GM23248 (cell line): ENCODE measurements at regions not wholly inside any gene's neighbourhood (a gene's known extent, or its start where the extent isn't known, plus 50 kb on each side); places are given as distances from the start of the nearest gene placed in this dataset.

Experiments used
- EZH2 ChIP-seq: fragments of 200-600 bp; sonication (generic); IDR thresholded peaks from 2 replicates; pipeline ENCODE4 v1.6.1; 2018; ENCODE audit warnings: antibody characterized with exemption, mild to moderate bottlenecking; ENCODE audit not compliant: insufficient read depth, poor library complexity, severe bottlenecking
- EZH2phosphoT487 ChIP-seq: fragments of 200-600 bp; sonication (generic); IDR thresholded peaks from 2 replicates; pipeline ENCODE4 v1.6.1; 2018; ENCODE audit warnings: antibody characterized with exemption, moderate library complexity, mild to moderate bottlenecking, low read depth; ENCODE audit not compliant: insufficient read depth

DNA sequence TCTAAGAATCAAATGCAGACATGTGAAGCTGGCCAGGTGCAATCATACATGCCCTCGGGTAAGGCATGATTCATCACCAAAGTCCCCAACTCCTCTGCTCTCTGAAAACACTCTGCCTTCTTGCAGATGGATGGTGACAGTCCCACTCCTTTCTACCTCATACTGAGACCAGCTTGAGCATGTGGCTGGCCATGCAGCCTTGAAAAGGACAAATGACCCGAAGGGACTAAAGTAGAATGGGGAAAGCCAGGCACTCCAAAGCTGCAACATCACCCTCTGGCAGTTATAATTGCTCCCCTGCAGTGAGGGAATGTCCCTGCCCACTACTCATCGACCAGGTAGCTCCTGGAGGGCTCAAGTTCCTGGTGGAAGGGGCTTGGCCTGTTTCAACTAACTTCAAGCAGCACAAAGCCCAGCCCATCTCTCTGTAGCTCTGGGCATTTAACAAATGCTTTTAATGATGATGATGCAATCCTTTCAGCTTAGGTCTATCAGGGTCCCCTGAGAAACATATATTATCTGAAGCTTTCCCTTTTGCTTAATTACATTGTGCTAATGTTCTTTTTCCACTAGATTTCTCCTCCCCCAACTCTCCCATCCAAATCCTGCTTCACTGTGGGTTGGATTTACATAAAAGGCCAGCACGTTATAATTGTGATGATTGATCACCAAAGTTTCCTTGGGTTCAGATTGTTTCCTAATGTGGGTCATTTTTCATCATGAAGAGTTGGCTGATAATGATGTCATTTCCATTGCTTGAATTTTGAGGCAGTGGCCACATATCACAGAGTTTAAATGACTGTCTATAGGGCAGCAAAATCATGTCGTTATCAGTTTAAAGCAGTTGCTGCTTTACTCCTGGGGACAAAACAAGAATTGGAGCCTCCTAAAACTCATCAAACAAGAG is 436.5 kb upstream of the SLC30A5 start:
- TF ChIP-seq EZH2phosphoT487 (no peak), EZH2 (no peak)
